ENCODE measurements at regions not wholly inside any gene's neighbourhood (a gene's known extent, or its start where the extent isn't known, plus 50 kb on each side); places are given as distances from the start of the nearest gene placed in this dataset.

GRCh38 chr1:73593364-73593763 lies 604.6 kb downstream of the LRRIQ3 start:
- no peaks in the 10 kb centered on the region for H3K9me3 ChIP-seq (ENCODE audit: low read length)
- H3K27me3 ChIP-seq (ENCODE audit: insufficient read depth, low read length): no peaks in the 10 kb centered on the region
- TF ChIP-seq CTCF (IDR thresholded peaks at IDR 0.05; ENCODE audit: low read length) (no peak), EZH2 (IDR thresholded peaks at IDR 0.05; ENCODE audit: borderline replicate concordance, low read length) (no peak)
- H3K9ac ChIP-seq (ENCODE audit: low read length): no peak overlapping the region
- H2AFZ ChIP-seq (ENCODE audit: low read length): no peak overlapping the region
- peaks cover 12% of the 10 kb centered on the region for H3K4me1 ChIP-seq (ENCODE audit: insufficient read depth, low read length, severe bottlenecking)
- no peaks in the 10 kb centered on the region for H3F3A ChIP-seq (ENCODE audit: insufficient read depth, low read length)
- no peaks in the 10 kb centered on the region for H3K36me3 ChIP-seq (ENCODE audit: insufficient read depth, low read length)
- H3K4me3 ChIP-seq (ENCODE audit: low read depth, low read length, poor library complexity, severe bottlenecking): peak overlapping the region; percentile 9
- H3K9me2 ChIP-seq (ENCODE audit: low read depth, low read length): no peaks in the 10 kb centered on the region
- no peak overlapping the region for H3K4me2 ChIP-seq (ENCODE audit: low read length)
- H4K20me1 ChIP-seq (ENCODE audit: insufficient read depth, low read length): no peaks in the 10 kb centered on the region
- no peaks in the 10 kb centered on the region for H3K79me2 ChIP-seq (ENCODE audit: insufficient read depth, low read length)
- H3K27ac ChIP-seq (ENCODE audit: low read depth, low read length, poor library complexity, severe bottlenecking): no peak overlapping the region

- Histone ChIP-seq H3K9me2 (ENCODE audit: low read depth, low read length) (no peaks in the 10 kb centered on the region), H3K9me3 (ENCODE audit: low read length) (no peaks in the 10 kb centered on the region), H3K27me3 (ENCODE audit: insufficient read depth, low read length) (no peaks in the 10 kb centered on the region), H3K79me2 (ENCODE audit: insufficient read depth, low read length) (no peaks in the 10 kb centered on the region), H3K4me2 (ENCODE audit: low read length) (no peak overlapping the region), H3F3A (ENCODE audit: insufficient read depth, low read length) (no peaks in the 10 kb centered on the region), H3K9ac (ENCODE audit: low read length) (no peak overlapping the region), H3K27ac (ENCODE audit: low read depth, low read length, poor library complexity, severe bottlenecking) (no peak overlapping the region), H2AFZ (ENCODE audit: low read length) (no peak overlapping the region), H3K4me3 (ENCODE audit: low read depth, low read length, poor library complexity, severe bottlenecking) (no peak overlapping the region), H3K36me3 (ENCODE audit: insufficient read depth, low read length) (no peaks in the 10 kb centered on the region), H4K20me1 (ENCODE audit: insufficient read depth, low read length) (no peaks in the 10 kb centered on the region), H3K4me1 (ENCODE audit: insufficient read depth, low read length, severe bottlenecking) (no peaks in the 10 kb centered on the region)
- TF ChIP-seq CTCF (IDR thresholded peaks at IDR 0.05; ENCODE audit: low read length) (no peak), EZH2 (IDR thresholded peaks at IDR 0.05; ENCODE audit: borderline replicate concordance, low read length) (no peak)
Measured at GRCh38 chr1:73587080-73587479, 610.9 kb downstream of the LRRIQ3 start.

GRCh38 chr1:73577206-73577605 lies 620.8 kb downstream of the LRRIQ3 start:
- Histone ChIP-seq H3K4me2 (ENCODE audit: low read length) (no peak overlapping the region), H3K27ac (ENCODE audit: low read depth, low read length, poor library complexity, severe bottlenecking) (no peak overlapping the region), H3K4me1 (ENCODE audit: insufficient read depth, low read length, severe bottlenecking) (no peaks in the 10 kb centered on the region), H3F3A (ENCODE audit: insufficient read depth, low read length) (no peaks in the 10 kb centered on the region), H3K9me3 (ENCODE audit: low read length) (no peaks in the 10 kb centered on the region), H3K9me2 (ENCODE audit: low read depth, low read length) (no peaks in the 10 kb centered on the region), H3K27me3 (ENCODE audit: insufficient read depth, low read length) (no peaks in the 10 kb centered on the region), H2AFZ (ENCODE audit: low read length) (no peak overlapping the region), H3K79me2 (ENCODE audit: insufficient read depth, low read length) (no peaks in the 10 kb centered on the region), H3K4me3 (ENCODE audit: low read depth, low read length, poor library complexity, severe bottlenecking) (no peak overlapping the region), H3K9ac (ENCODE audit: low read length) (no peak overlapping the region), H4K20me1 (ENCODE audit: insufficient read depth, low read length) (no peaks in the 10 kb centered on the region), H3K36me3 (ENCODE audit: insufficient read depth, low read length) (no peaks in the 10 kb centered on the region)
- TF ChIP-seq EZH2 (IDR thresholded peaks at IDR 0.05; ENCODE audit: borderline replicate concordance, low read length) (no peak), CTCF (IDR thresholded peaks at IDR 0.05; ENCODE audit: low read length) (no peak)

Data from OCI-LY1 (cell line).